Mesenchymal stem cell (in vitro differentiated cells and primary cell): ENCODE measurements at regions not wholly inside any gene's neighbourhood (a gene's known extent, or its start where the extent isn't known, plus 50 kb on each side); places are given as distances from the start of the nearest gene placed in this dataset.

Source experiments
- DNase-seq: peaks from one replicate; pipeline ENCODE4 v3.0.0-alpha.2; 2013
- H2AFZ ChIP-seq: one replicate; pipeline ENCODE4 v1.6.1; 2013; ENCODE audit warnings: low read depth, mild to moderate bottlenecking, control low read depth, inconsistent platforms, low read length, moderate library complexity
- H2AK5ac ChIP-seq: 2 replicates; pipeline ENCODE4 v1.6.1; 2013; ENCODE audit warnings: low read length, moderate library complexity, mild to moderate bottlenecking, inconsistent platforms; ENCODE audit not compliant: severe bottlenecking
- H2BK120ac ChIP-seq: one replicate; pipeline ENCODE4 v1.6.1; 2013; ENCODE audit warnings: low read depth, mild to moderate bottlenecking, inconsistent platforms, low read length, moderate library complexity
- H2BK12ac ChIP-seq, 2 experiments: one replicate each; pipeline ENCODE4 v1.6.1; 2013; ENCODE audit warnings: inconsistent platforms in 2 of 2, low read length in 2 of 2, mild to moderate bottlenecking in 2 of 2, moderate library complexity in 2 of 2, control low read depth in 1 of 2
- H2BK15ac ChIP-seq: one replicate; pipeline ENCODE4 v1.6.1; 2013; ENCODE audit warnings: mild to moderate bottlenecking, low read depth, inconsistent platforms; ENCODE audit not compliant: poor library complexity, severe bottlenecking
- H2BK5ac ChIP-seq: 2 replicates; pipeline ENCODE4 v1.6.1; 2013; ENCODE audit warnings: low read depth, mild to moderate bottlenecking, low read length, control low read depth, inconsistent platforms; ENCODE audit not compliant: poor library complexity, severe bottlenecking
- H3K14ac ChIP-seq, 2 experiments: one replicate each; pipeline ENCODE4 v1.6.1; 2013; ENCODE audit warnings: inconsistent platforms in 2 of 2, low read length in 2 of 2, control low read depth in 1 of 2, mild to moderate bottlenecking in 1 of 2, moderate library complexity in 1 of 2
- H3K18ac ChIP-seq, 2 experiments: one replicate each; pipeline ENCODE4 v1.6.1; 2013; ENCODE audit warnings: inconsistent platforms in 2 of 2, low read length in 2 of 2, control low read depth in 1 of 2, low read depth in 1 of 2, mild to moderate bottlenecking in 1 of 2
- H3K23ac ChIP-seq, 2 experiments: one replicate each; pipeline ENCODE4 v1.6.1; 2013; ENCODE audit warnings: inconsistent platforms in 2 of 2, low read length in 2 of 2, mild to moderate bottlenecking in 2 of 2, moderate library complexity in 2 of 2, control low read depth in 1 of 2
- H3K27ac ChIP-seq: 2 replicates; pipeline ENCODE4 v1.5.1; 2013; ENCODE audit warnings: mild to moderate bottlenecking, moderate library complexity, low read length, control low read depth, inconsistent platforms; ENCODE audit not compliant: poor library complexity, severe bottlenecking
- H3K27me3 ChIP-seq, 2 experiments: 2 replicates each; pipeline versions ENCODE4 v1.6.1 to v1.7.0; 2013; ENCODE audit warnings: low read length in 2 of 2, mild to moderate bottlenecking in 2 of 2, moderate library complexity in 2 of 2, control low read depth in 1 of 2, inconsistent platforms in 1 of 2; ENCODE audit not compliant: control insufficient read depth in 1 of 2, insufficient read depth in 1 of 2
- H3K36me3 ChIP-seq, 2 experiments: 2 replicates each; pipeline versions ENCODE4 v1.6.1 to v1.7.0; 2013; ENCODE audit warnings: low read length in 2 of 2, control low read depth in 1 of 2, inconsistent platforms in 1 of 2, low read depth in 1 of 2, mild to moderate bottlenecking in 1 of 2; ENCODE audit not compliant: insufficient read depth in 2 of 2, control insufficient read depth in 1 of 2
- H3K4ac ChIP-seq, 2 experiments: one replicate each; pipeline ENCODE4 v1.6.1; 2013; ENCODE audit warnings: inconsistent platforms in 2 of 2, low read length in 2 of 2, mild to moderate bottlenecking in 2 of 2, moderate library complexity in 2 of 2, control low read depth in 1 of 2, low read depth in 1 of 2
- H3K4me1 ChIP-seq: 2 replicates; pipeline ENCODE4 v1.6.1; 2013; ENCODE audit warnings: low read depth, low read length, control low read depth; ENCODE audit not compliant: control insufficient read depth, insufficient read depth
- H3K4me2 ChIP-seq: 2 replicates; pipeline ENCODE4 v1.6.1; 2013; ENCODE audit warnings: low read length, mild to moderate bottlenecking, inconsistent platforms; ENCODE audit not compliant: poor library complexity, severe bottlenecking
- H3K4me3 ChIP-seq, 2 experiments: 2 replicates each; pipeline versions ENCODE4 v1.5.1 to v1.7.0; 2013; ENCODE audit warnings: low read length in 2 of 2, mild to moderate bottlenecking in 2 of 2, control low read depth in 1 of 2, low read depth in 1 of 2; ENCODE audit not compliant: insufficient read depth in 1 of 2
- H3K79me1 ChIP-seq: replicated peaks from 2 replicates; pipeline ENCODE4 v1.6.1; 2013; ENCODE audit warnings: mild to moderate bottlenecking, control low read depth, low read length, inconsistent platforms; ENCODE audit not compliant: poor library complexity, severe bottlenecking
- H3K9ac ChIP-seq: 2 replicates; pipeline ENCODE4 v1.7.0; 2013; ENCODE audit warnings: mild to moderate bottlenecking, low read length, moderate library complexity
- H3K9me3 ChIP-seq: 2 replicates; pipeline ENCODE4 v1.7.0; 2013; ENCODE audit warnings: mild to moderate bottlenecking, low read length; ENCODE audit not compliant: control insufficient read depth
- H4K8ac ChIP-seq: one replicate; pipeline ENCODE4 v1.6.1; 2013; ENCODE audit warnings: inconsistent platforms, mild to moderate bottlenecking, low read length, moderate library complexity
- H4K91ac ChIP-seq: one replicate; pipeline ENCODE4 v1.6.1; 2013; ENCODE audit warnings: mild to moderate bottlenecking, low read length, inconsistent platforms
- WGBS: methylation state at CpG from one replicate; pipeline ENCODE4 v1.1.7; 2013; ENCODE audit warnings: mixed read lengths; 5-methylcytosine and 5-hydroxymethylcytosine counted together

GRCh38 chr6:45775026-45775697, 240.5 kb downstream of the CLIC5 start:
- 77% methylated on average over 4 of the region's 5 CpGs for WGBS
- H3K79me1 ChIP-seq, result no peaks in the 10 kb centered on the region
- H3K27ac ChIP-seq, result no peak overlapping the region
- no peaks in the 10 kb centered on the region for H3K27me3 ChIP-seq
- H3K36me3 ChIP-seq, result no peaks in the 10 kb centered on the region
- H4K91ac ChIP-seq, result no peak overlapping the region
- H2BK120ac ChIP-seq, result no peak overlapping the region
- no peak overlapping the region for H2AFZ ChIP-seq
- no peak overlapping the region for H3K18ac ChIP-seq
- no peak overlapping the region for H2BK5ac ChIP-seq
- no peak overlapping the region for H3K23ac ChIP-seq
- no peak overlapping the region for H2BK15ac ChIP-seq
- H3K4me1 ChIP-seq, result no peaks in the 10 kb centered on the region
- H3K4me2 ChIP-seq, result no peak overlapping the region
- H3K4me3 ChIP-seq, result no peak overlapping the region
- DNase-seq, result no peak
- H4K8ac ChIP-seq, result no peak overlapping the region
- no peak overlapping the region for H3K14ac ChIP-seq
- no peak overlapping the region for H3K9ac ChIP-seq
- no peak overlapping the region for H3K4ac ChIP-seq
- H3K9me3 ChIP-seq, result no peaks in the 10 kb centered on the region
- no peak overlapping the region for H2AK5ac ChIP-seq
- no peak overlapping the region for H2BK12ac ChIP-seq

- no peak overlapping the region for H3K4ac ChIP-seq
- H3K9me3 ChIP-seq, result no peaks in the 10 kb centered on the region
- WGBS, result 93% methylated on average over 3 of the region's 3 CpGs
- no peak overlapping the region for H3K18ac ChIP-seq
- H3K23ac ChIP-seq, result no peak overlapping the region
- H4K8ac ChIP-seq, result no peak overlapping the region
- H2AK5ac ChIP-seq, result no peak overlapping the region
- no peak overlapping the region for H3K4me2 ChIP-seq
- no peak overlapping the region for H2BK12ac ChIP-seq
- H3K27me3 ChIP-seq, result no peaks in the 10 kb centered on the region
- no peak overlapping the region for H2AFZ ChIP-seq
- no peak overlapping the region for H2BK5ac ChIP-seq
- no peak for DNase-seq
- H3K9ac ChIP-seq, result no peak overlapping the region
- H3K27ac ChIP-seq, result no peak overlapping the region
- no peaks in the 10 kb centered on the region for H3K79me1 ChIP-seq
- no peaks in the 10 kb centered on the region for H3K4me1 ChIP-seq
- no peaks in the 10 kb centered on the region for H3K36me3 ChIP-seq
- no peak overlapping the region for H2BK120ac ChIP-seq
- no peak overlapping the region for H3K4me3 ChIP-seq
- H4K91ac ChIP-seq, result no peak overlapping the region
- H2BK15ac ChIP-seq, result no peak overlapping the region
- H3K14ac ChIP-seq, result no peak overlapping the region
These were observed 241.8 kb downstream of the CLIC5 start for GRCh38 chr6:45773906-45774305.

GRCh38 chr6:45772886-45773495, 242.7 kb downstream of the CLIC5 start:
- no peak overlapping the region for H3K18ac ChIP-seq
- no peak overlapping the region for H4K8ac ChIP-seq
- H3K4me1 ChIP-seq, result no peaks in the 10 kb centered on the region
- WGBS, result 76% methylated on average over 6 of the region's 6 CpGs
- no peaks in the 10 kb centered on the region for H3K9me3 ChIP-seq
- no peak overlapping the region for H2AFZ ChIP-seq
- no peak for DNase-seq
- H2BK12ac ChIP-seq, result no peak overlapping the region
- H3K4ac ChIP-seq, result no peak overlapping the region
- H3K9ac ChIP-seq, result no peak overlapping the region
- no peak overlapping the region for H2BK120ac ChIP-seq
- no peak overlapping the region for H3K14ac ChIP-seq
- no peak overlapping the region for H3K27ac ChIP-seq
- no peak overlapping the region for H3K4me3 ChIP-seq
- no peaks in the 10 kb centered on the region for H3K79me1 ChIP-seq
- H2AK5ac ChIP-seq, result no peak overlapping the region
- no peak overlapping the region for H2BK15ac ChIP-seq
- no peak overlapping the region for H3K23ac ChIP-seq
- no peak overlapping the region for H4K91ac ChIP-seq
- H2BK5ac ChIP-seq, result no peak overlapping the region
- no peak overlapping the region for H3K4me2 ChIP-seq
- no peaks in the 10 kb centered on the region for H3K36me3 ChIP-seq
- no peaks in the 10 kb centered on the region for H3K27me3 ChIP-seq

- H4K8ac ChIP-seq, result no peak overlapping the region
- H2BK15ac ChIP-seq, result no peak overlapping the region
- no peak overlapping the region for H3K14ac ChIP-seq
- H3K4me1 ChIP-seq, result no peaks in the 10 kb centered on the region
- no peak overlapping the region for H3K4me3 ChIP-seq
- H3K23ac ChIP-seq, result no peak overlapping the region
- no peak overlapping the region for H4K91ac ChIP-seq
- H2BK12ac ChIP-seq, result no peak overlapping the region
- 84% methylated on average over 4 of the region's 4 CpGs for WGBS
- no peak overlapping the region for H2AK5ac ChIP-seq
- no peak overlapping the region for H3K4me2 ChIP-seq
- H3K18ac ChIP-seq, result no peak overlapping the region
- DNase-seq, result no peak
- H2BK120ac ChIP-seq, result no peak overlapping the region
- no peaks in the 10 kb centered on the region for H3K36me3 ChIP-seq
- H2BK5ac ChIP-seq, result no peak overlapping the region
- H3K9me3 ChIP-seq, result peaks cover 3% of the 10 kb centered on the region
- H3K79me1 ChIP-seq, result no peaks in the 10 kb centered on the region
- H3K9ac ChIP-seq, result no peak overlapping the region
- H3K27ac ChIP-seq, result no peak overlapping the region
- no peaks in the 10 kb centered on the region for H3K27me3 ChIP-seq
- H2AFZ ChIP-seq, result no peak overlapping the region
- H3K4ac ChIP-seq, result no peak overlapping the region
These were observed 243.6 kb downstream of the CLIC5 start for GRCh38 chr6:45772051-45772450.
